ENCODE measurements at regions not wholly inside any gene's neighbourhood (a gene's known extent, or its start where the extent isn't known, plus 50 kb on each side); places are given as distances from the start of the nearest gene placed in this dataset.

DNA sequence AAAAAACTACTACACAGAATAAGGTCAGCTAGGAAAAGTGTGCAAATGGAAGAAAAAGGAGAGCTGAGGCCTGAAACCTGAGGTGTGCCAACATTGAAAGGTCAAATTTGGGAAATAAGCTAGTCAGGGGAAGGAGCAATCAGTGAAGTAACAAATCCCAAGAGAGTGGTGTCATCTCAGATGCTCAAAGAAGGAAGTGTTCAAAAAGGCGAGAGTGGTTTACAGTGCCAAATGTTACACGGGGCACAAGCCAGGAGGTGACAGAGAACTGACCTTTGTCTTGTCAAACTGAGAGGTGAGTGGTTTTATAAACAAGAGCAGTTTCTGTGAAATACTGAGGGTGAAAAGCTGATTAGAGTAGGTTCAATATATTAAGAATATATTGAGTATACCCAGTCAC lies 83.0 kb upstream of the TCF21 start:
- no peak for FAIRE-seq
- TF ChIP-seq SREBF1 (IDR thresholded peaks at IDR 0.05; ENCODE audit: low read length) (no peak), JUND (IDR thresholded peaks at IDR 0.05; ENCODE audit: low read depth, low read length) (no peak), EP300 (IDR thresholded peaks at IDR 0.05; ENCODE audit: borderline replicate concordance in 1 of 2, control insufficient read depth in 1 of 2, low read depth in 2 of 2, low read length in 2 of 2) (no peak), STAT3 (IDR thresholded peaks at IDR 0.05; ENCODE audit: low read depth, low read length) (no peak), ZNF274 (IDR thresholded peaks at IDR 0.05; ENCODE audit: insufficient read depth, insufficient read length) (no peak), NR2F1 (conservative IDR thresholded peaks at IDR 0.05) (peak; percentile 59), NR2C1 (IDR thresholded peaks at IDR 0.05) (no peak), ZZZ3 (IDR thresholded peaks at IDR 0.05; ENCODE audit: control insufficient read depth, insufficient read length, low read depth) (no peak), RB1 (IDR thresholded peaks at IDR 0.05; ENCODE audit: borderline replicate concordance) (no peak), MEF2B (IDR thresholded peaks at IDR 0.05; ENCODE audit: partially characterized antibody, poor library complexity, severe bottlenecking) (peak; percentile 25)
- TF ChIP-seq, protein P1, sequence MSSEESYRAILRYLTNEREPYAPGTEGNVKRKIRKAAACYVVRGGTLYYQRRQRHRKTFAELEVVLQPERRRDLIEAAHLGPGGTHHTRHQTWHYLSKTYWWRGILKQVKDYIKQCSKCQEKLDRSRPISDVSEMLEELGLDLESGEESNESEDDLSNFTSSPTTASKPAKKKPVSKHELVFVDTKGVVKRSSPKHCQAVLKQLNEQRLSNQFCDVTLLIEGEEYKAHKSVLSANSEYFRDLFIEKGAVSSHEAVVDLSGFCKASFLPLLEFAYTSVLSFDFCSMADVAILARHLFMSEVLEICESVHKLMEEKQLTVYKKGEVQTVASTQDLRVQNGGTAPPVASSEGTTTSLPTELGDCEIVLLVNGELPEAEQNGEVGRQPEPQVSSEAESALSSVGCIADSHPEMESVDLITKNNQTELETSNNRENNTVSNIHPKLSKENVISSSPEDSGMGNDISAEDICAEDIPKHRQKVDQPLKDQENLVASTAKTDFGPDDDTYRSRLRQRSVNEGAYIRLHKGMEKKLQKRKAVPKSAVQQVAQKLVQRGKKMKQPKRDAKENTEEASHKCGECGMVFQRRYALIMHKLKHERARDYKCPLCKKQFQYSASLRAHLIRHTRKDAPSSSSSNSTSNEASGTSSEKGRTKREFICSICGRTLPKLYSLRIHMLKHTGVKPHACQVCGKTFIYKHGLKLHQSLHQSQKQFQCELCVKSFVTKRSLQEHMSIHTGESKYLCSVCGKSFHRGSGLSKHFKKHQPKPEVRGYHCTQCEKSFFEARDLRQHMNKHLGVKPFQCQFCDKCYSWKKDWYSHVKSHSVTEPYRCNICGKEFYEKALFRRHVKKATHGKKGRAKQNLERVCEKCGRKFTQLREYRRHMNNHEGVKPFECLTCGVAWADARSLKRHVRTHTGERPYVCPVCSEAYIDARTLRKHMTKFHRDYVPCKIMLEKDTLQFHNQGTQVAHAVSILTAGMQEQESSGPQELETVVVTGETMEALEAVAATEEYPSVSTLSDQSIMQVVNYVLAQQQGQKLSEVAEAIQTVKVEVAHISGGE (CRISPR knock-in tag; IDR thresholded peaks at IDR 0.05) = no peak
- no peaks in the 10 kb centered on the region for H3K79me2 ChIP-seq (ENCODE audit: control insufficient read depth, insufficient read depth, low read length)
- ChIA-PET SMC1A (ENCODE audit: uncharacterized antibody, unreplicated experiment) (interaction anchor here (0.6 kb wide), 1 partner anchor 93 kb away, joined by 3 read pairs; no protein-coding TSS in a partner anchor), POLR2A (no interaction called here), CTCF (interaction anchor here (1.2 to 2.1 kb wide), 2 partner anchors 8 to 12 kb away, joined by 3 to 12 read pairs; no protein-coding TSS in a partner anchor), RAD21 (ENCODE audit: unreplicated experiment) (no interaction called here)
- no peak overlapping the region for H3K9ac ChIP-seq (ENCODE audit: control insufficient read depth, insufficient read depth, low read length)
- DNase-seq (ENCODE audit: low read depth, low spot score) = no peak
- H3K4me1 ChIP-seq (ENCODE audit: control insufficient read depth, insufficient read depth, low read length) = no peaks in the 10 kb centered on the region
- no peak overlapping the region for H3K4me2 ChIP-seq (ENCODE audit: control insufficient read depth, insufficient read depth)
- no peaks in the 10 kb centered on the region for H3K36me3 ChIP-seq (ENCODE audit: control insufficient read depth in 2 of 2, insufficient read depth in 2 of 2, low read length in 1 of 2)
- H4K20me1 ChIP-seq (ENCODE audit: control insufficient read depth, insufficient read depth) = no peaks in the 10 kb centered on the region
- no peak overlapping the region for H2AFZ ChIP-seq (ENCODE audit: control insufficient read depth, low read depth, low read length)
- peak; percentile 73 for ATAC-seq
- in situ Hi-C loops (cut with MboI) = no loop called here
- WGBS (ENCODE audit: insufficient coverage, insufficient replicate concordance, low lambda C conversion rate, missing lambda C conversion rate) = 8% methylated on average over 2 of the region's 2 CpGs
- no peak overlapping the region for H3K4me3 ChIP-seq
- no TSS peak for BruUV-seq (replicated peaks)
- H3K27me3 ChIP-seq (replicated peaks in 1 of 2; ENCODE audit: control insufficient read depth in 2 of 2, insufficient read depth in 2 of 2, low read length in 1 of 2) = no peaks in the 10 kb centered on the region; a peak in 1 of 4 replicates
- H3K27ac ChIP-seq (ENCODE audit: control insufficient read depth, insufficient read depth) = no peak overlapping the region
- intact Hi-C loops (cut with micrococcal nuclease; ENCODE audit: unreplicated experiment) = no loop called here
- no peaks in the 10 kb centered on the region for H3K9me3 ChIP-seq (replicated peaks; ENCODE audit: control insufficient read depth, insufficient read depth, low read length)
